Body of pancreas (tissue), 4 donors: ENCODE measurements at regions not wholly inside any gene's neighbourhood (a gene's known extent, or its start where the extent isn't known, plus 50 kb on each side); places are given as distances from the start of the nearest gene placed in this dataset.

ENCODE experiments used
- CTCF ChIP-seq, 7 experiments: fragments of 450-650 bp in 4 of 7; fragments of 200-600 bp in 3 of 7; sonication (generic) in 3 of 7; IDR thresholded peaks; one replicate each; pipeline ENCODE4 v1.5.1; 2016 to 2019; ENCODE audit warnings: antibody characterized with exemption in 7 of 7
- POLR2A ChIP-seq, 3 donors: fragments of 450-650 bp; IDR thresholded peaks; one replicate each; pipeline ENCODE4 v1.6.1; 2016; ENCODE audit warnings: antibody characterized with exemption in 3 of 3, mild to moderate bottlenecking in 2 of 3

GRCh38 chr10:118504044-118504443 is 91.4 kb downstream of the PRLHR start:
- TF ChIP-seq CTCF (IDR thresholded peaks at IDR 0.05) = no peak
- no peak for TF ChIP-seq POLR2A (IDR thresholded peaks at IDR 0.05)
